Left forelimb (tissue), 1 donor: ENCODE measurements at regions not wholly inside any gene's neighbourhood (a gene's known extent, or its start where the extent isn't known, plus 50 kb on each side); places are given as distances from the start of the nearest gene placed in this dataset.

Source experiments
- DNase-seq: peaks from one replicate; pipeline ENCODE4 v3.0.0-alpha.2; 2018; ENCODE audit warnings: low spot score

- DNase-seq, result no peak
These were observed 586.8 kb upstream of the MAP3K7 start for GRCh38 chr6:91173651-91174050.

GRCh38 chr6:91173186-91173585 is 586.3 kb upstream of the MAP3K7 start:
- DNase-seq, result no peak

GRCh38 chr6:91171754-91172462 is 585.0 kb upstream of the MAP3K7 start:
- DNase-seq, result no peak

- DNase-seq, result no peak
These were observed 581.0 kb upstream of the MAP3K7 start for GRCh38 chr6:91167846-91168245.

- DNase-seq, result no peak
These were observed 579.6 kb upstream of the MAP3K7 start for GRCh38 chr6:91166271-91167046.

GRCh38 chr6:91164105-91164504 is 577.2 kb upstream of the MAP3K7 start:
- DNase-seq, result no peak

- DNase-seq, result no peak
These were observed 574.4 kb upstream of the MAP3K7 start for GRCh38 chr6:91161246-91161645.

- DNase-seq, result no peak
These were observed 568.4 kb upstream of the MAP3K7 start for GRCh38 chr6:91155129-91155785.

- DNase-seq, result no peak
These were observed 566.0 kb upstream of the MAP3K7 start for GRCh38 chr6:91152824-91153223.

GRCh38 chr6:91149956-91150705 is 563.3 kb upstream of the MAP3K7 start:
- DNase-seq, result no peak

GRCh38 chr6:91149246-91149955 is 562.5 kb upstream of the MAP3K7 start:
- no peak for DNase-seq

- DNase-seq, result no peak
These were observed 557.3 kb upstream of the MAP3K7 start for GRCh38 chr6:91144126-91144525.

GRCh38 chr6:91142154-91142553 is 555.3 kb upstream of the MAP3K7 start:
- no peak for DNase-seq

- no peak for DNase-seq
These were observed 554.5 kb upstream of the MAP3K7 start for GRCh38 chr6:91141346-91141745.

- DNase-seq, result no peak
These were observed 553.6 kb upstream of the MAP3K7 start for GRCh38 chr6:91140449-91140848.

- DNase-seq, result no peak
These were observed 550.4 kb upstream of the MAP3K7 start for GRCh38 chr6:91137286-91137685.

GRCh38 chr6:91135406-91136103 is 548.7 kb upstream of the MAP3K7 start:
- DNase-seq, result no peak

GRCh38 chr6:91132461-91132860 is 545.6 kb upstream of the MAP3K7 start:
- DNase-seq, result no peak

GRCh38 chr6:91130126-91130525 is 543.3 kb upstream of the MAP3K7 start:
- DNase-seq, result no peak

- DNase-seq, result no peak
These were observed 540.9 kb upstream of the MAP3K7 start for GRCh38 chr6:91127752-91128151.

GRCh38 chr6:91126876-91127275 is 540.0 kb upstream of the MAP3K7 start:
- DNase-seq, result no peak
